Trophoblast cell (in vitro differentiated cells and primary cell): ENCODE measurements at regions not wholly inside any gene's neighbourhood (a gene's known extent, or its start where the extent isn't known, plus 50 kb on each side); places are given as distances from the start of the nearest gene placed in this dataset.

Source experiments
- DNase-seq, 2 donors: peaks; one replicate each; pipeline ENCODE4 v3.0.0-alpha.2; 2016
- H2AFZ ChIP-seq: 2 replicates; pipeline ENCODE4 v1.6.1; 2013; ENCODE audit warnings: low read length, moderate library complexity, mild to moderate bottlenecking; ENCODE audit not compliant: insufficient read depth, poor library complexity
- H2AK5ac ChIP-seq: 2 replicates; pipeline ENCODE4 v1.6.1; 2013; ENCODE audit warnings: mild to moderate bottlenecking, low read length
- H2BK120ac ChIP-seq: 2 replicates; pipeline ENCODE4 v1.6.1; 2013; ENCODE audit warnings: low read length, mild to moderate bottlenecking, moderate library complexity; ENCODE audit not compliant: insufficient read depth, poor library complexity
- H2BK12ac ChIP-seq: 2 replicates; pipeline ENCODE4 v1.6.1; 2013; ENCODE audit warnings: mild to moderate bottlenecking, low read length, moderate library complexity
- H2BK5ac ChIP-seq: 2 replicates; pipeline ENCODE4 v1.6.1; 2013; ENCODE audit warnings: low read length, low read depth, moderate library complexity, mild to moderate bottlenecking; ENCODE audit not compliant: poor library complexity
- H3K14ac ChIP-seq: 2 replicates; pipeline ENCODE4 v1.6.1; 2013; ENCODE audit warnings: mild to moderate bottlenecking, low read length
- H3K18ac ChIP-seq: 2 replicates; pipeline ENCODE4 v1.6.1; 2013; ENCODE audit warnings: mild to moderate bottlenecking, low read length
- H3K23ac ChIP-seq: 2 replicates; pipeline ENCODE4 v1.6.1; 2013; ENCODE audit warnings: low read length
- H3K27ac ChIP-seq: 2 replicates; pipeline ENCODE4 v1.5.1; 2013; ENCODE audit warnings: low read depth, mild to moderate bottlenecking, inconsistent platforms, low read length, moderate library complexity
- H3K27me3 ChIP-seq: 2 replicates; pipeline ENCODE4 v1.6.1; 2013; ENCODE audit warnings: inconsistent platforms, mild to moderate bottlenecking, low read length, moderate library complexity; ENCODE audit not compliant: insufficient read depth
- H3K36me3 ChIP-seq, 2 experiments: 1 replicate in 1 of 2; 2 replicates in 1 of 2; pipeline ENCODE4 v1.6.1; 2013; ENCODE audit warnings: low read length in 2 of 2, mild to moderate bottlenecking in 2 of 2, moderate library complexity in 1 of 2; ENCODE audit not compliant: insufficient read depth in 2 of 2, control insufficient read depth in 1 of 2
- H3K4ac ChIP-seq: 2 replicates; pipeline ENCODE4 v1.6.1; 2013; ENCODE audit warnings: low read depth, mild to moderate bottlenecking, low read length, moderate library complexity
- H3K4me1 ChIP-seq, 2 experiments: 1 replicate in 1 of 2; 2 replicates in 1 of 2; pipeline ENCODE4 v1.6.1; 2013; ENCODE audit warnings: low read length in 2 of 2, mild to moderate bottlenecking in 2 of 2, moderate library complexity in 1 of 2; ENCODE audit not compliant: insufficient read depth in 2 of 2, control insufficient read depth in 1 of 2
- H3K4me2 ChIP-seq: 2 replicates; pipeline ENCODE4 v1.6.1; 2013; ENCODE audit warnings: inconsistent platforms, mild to moderate bottlenecking, low read length, moderate library complexity
- H3K4me3 ChIP-seq: 2 replicates; pipeline ENCODE4 v1.5.1; 2013; ENCODE audit warnings: mild to moderate bottlenecking, low read depth, low read length, inconsistent platforms
- H3K79me1 ChIP-seq: one replicate; pipeline ENCODE4 v1.6.1; 2013; ENCODE audit warnings: low read length
- H3K79me2 ChIP-seq: 2 replicates; pipeline ENCODE4 v1.6.1; 2013; ENCODE audit warnings: low read length, mild to moderate bottlenecking; ENCODE audit not compliant: control insufficient read depth, insufficient read depth, poor library complexity
- H3K9ac ChIP-seq: 2 replicates; pipeline ENCODE4 v1.6.1; 2013; ENCODE audit warnings: mild to moderate bottlenecking, low read length
- H3K9me3 ChIP-seq: 2 replicates; pipeline ENCODE4 v1.6.1; 2013; ENCODE audit warnings: low read depth, mild to moderate bottlenecking, control low read depth, inconsistent platforms, low read length; ENCODE audit not compliant: insufficient read depth
- H4K12ac ChIP-seq: 2 replicates; pipeline ENCODE4 v1.6.1; 2013; ENCODE audit warnings: low read depth, mild to moderate bottlenecking, low read length, moderate library complexity
- H4K8ac ChIP-seq: 2 replicates; pipeline ENCODE4 v1.6.1; 2013; ENCODE audit warnings: low read depth, mild to moderate bottlenecking, low read length, moderate library complexity
- H4K91ac ChIP-seq: one replicate; pipeline ENCODE4 v1.6.1; 2013; ENCODE audit warnings: low read depth, mild to moderate bottlenecking, low read length, moderate library complexity
- WGBS: extraction: QIAGEN DNeasy Blood & Tissue Kit; methylation state at CpG from one replicate; pipeline ENCODE4 v1.1.7; 2013; ENCODE audit warnings: missing lambda C conversion rate; ENCODE audit not compliant: insufficient read length, insufficient coverage; ENCODE audit errors: extremely low coverage; 5-methylcytosine and 5-hydroxymethylcytosine counted together

DNA sequence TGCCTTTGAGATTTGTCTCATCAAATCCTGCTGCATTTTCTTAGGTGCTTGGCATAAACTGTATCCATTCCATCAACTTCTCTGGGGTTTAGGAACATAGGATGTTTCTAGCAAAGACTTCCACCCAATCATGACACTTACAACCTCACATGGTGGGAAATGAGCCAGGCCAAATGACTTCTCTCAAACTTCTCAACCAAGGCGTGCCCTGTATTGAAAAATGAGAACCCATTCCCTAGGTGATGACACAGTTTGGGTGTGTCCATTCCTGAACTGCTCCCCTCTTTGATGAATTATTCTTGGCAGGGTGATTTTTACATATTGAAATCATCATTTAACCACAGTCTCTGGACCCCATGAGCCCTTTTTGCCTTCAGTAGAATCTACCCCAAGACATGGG is 161.1 kb downstream of the EN1 start:
- no peak overlapping the region for H2AFZ ChIP-seq
- WGBS, result no CpG with 5 or more reads among the region's 1 CpG

DNA sequence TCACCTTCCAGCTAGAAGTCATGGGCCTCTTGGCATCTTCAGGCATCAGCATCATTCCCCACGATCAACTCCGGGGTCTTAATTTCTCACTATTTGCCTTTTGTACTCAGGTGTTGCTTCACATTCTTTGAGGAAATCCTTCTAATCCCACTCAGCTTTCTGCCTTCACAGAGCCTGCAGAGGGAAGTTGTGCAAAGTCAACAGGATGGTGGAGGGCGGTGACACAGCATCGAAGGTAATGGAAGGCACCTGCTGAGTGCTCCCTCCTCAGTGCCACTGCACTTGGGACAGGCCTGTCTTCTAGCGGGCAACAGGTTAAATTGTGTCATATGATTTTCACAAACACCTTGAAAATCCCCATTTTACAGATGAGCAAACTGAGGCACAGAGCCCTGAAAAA is 164.0 kb downstream of the EN1 start:
- WGBS, result no CpG with 5 or more reads among the region's 5 CpGs
- H3K4me2 ChIP-seq, result no peak overlapping the region
- H3K14ac ChIP-seq, result no peak overlapping the region
- H3K79me2 ChIP-seq, result no peaks in the 10 kb centered on the region
- H2AFZ ChIP-seq, result no peak overlapping the region
- H2BK120ac ChIP-seq, result no peak overlapping the region
- no peak overlapping the region for H3K4ac ChIP-seq
- no peak overlapping the region for H4K91ac ChIP-seq
- no peak for DNase-seq
- no peaks in the 10 kb centered on the region for H3K36me3 ChIP-seq
- H3K79me1 ChIP-seq, result peaks cover 10% of the 10 kb centered on the region
- H3K18ac ChIP-seq, result no peak overlapping the region
- no peak overlapping the region for H3K27ac ChIP-seq
- H4K12ac ChIP-seq, result no peak overlapping the region
- H3K4me1 ChIP-seq, result peaks cover 7 to 16% of the 10 kb centered on the region in 2 experiments
- no peaks in the 10 kb centered on the region for H3K9me3 ChIP-seq
- H4K8ac ChIP-seq, result no peak overlapping the region
- no peak overlapping the region for H2AK5ac ChIP-seq
- no peak overlapping the region for H3K4me3 ChIP-seq
- H3K23ac ChIP-seq, result no peak overlapping the region
- H3K9ac ChIP-seq, result no peak overlapping the region
- no peak overlapping the region for H2BK12ac ChIP-seq
- H2BK5ac ChIP-seq, result no peak overlapping the region
- H3K27me3 ChIP-seq, result no peaks in the 10 kb centered on the region

More for the DNA sequence above, 161.1 kb downstream of the EN1 start:
- Histone ChIP-seq H3K9ac (no peak overlapping the region), H2BK12ac (peak overlapping the region; percentile 43), H4K12ac (no peak overlapping the region), H3K79me1 (peaks cover 10% of the 10 kb centered on the region), H3K36me3 (no peaks in the 10 kb centered on the region), H2AK5ac (no peak overlapping the region), H3K79me2 (no peaks in the 10 kb centered on the region), H3K27ac (no peak overlapping the region), H2BK120ac (peak overlapping the region; percentile 42), H3K4me3 (no peak overlapping the region), H2BK5ac (no peak overlapping the region), H3K4me2 (no peak overlapping the region), H4K8ac (no peak overlapping the region), H3K18ac (no peak overlapping the region), H3K9me3 (no peaks in the 10 kb centered on the region), H3K23ac (no peak overlapping the region), H3K4me1 (peaks cover 7 to 10% of the 10 kb centered on the region in 2 experiments), H3K14ac (no peak overlapping the region), H3K4ac (no peak overlapping the region), H4K91ac (no peak overlapping the region), H3K27me3 (no peaks in the 10 kb centered on the region)
- DNase-seq, result no peak

DNA sequence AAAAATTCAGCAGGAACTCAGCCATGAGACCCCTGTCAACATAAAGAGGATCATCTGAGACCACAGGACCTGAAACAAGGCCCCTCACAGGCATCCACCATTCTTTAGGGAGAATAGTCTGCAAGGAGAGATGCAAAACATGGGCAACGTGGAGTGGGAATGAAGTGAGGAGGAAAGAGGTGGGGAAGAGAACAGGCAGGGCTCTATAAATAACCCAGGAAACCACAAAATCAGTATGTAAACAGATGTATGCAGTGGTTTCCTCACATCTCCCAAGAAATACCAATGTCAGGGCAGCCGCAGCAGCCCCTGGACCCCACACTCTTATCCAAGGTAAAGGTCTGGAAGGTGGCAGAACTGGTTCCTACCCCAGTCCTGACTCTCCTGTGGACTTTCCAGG is 168.5 kb downstream of the EN1 start:
- Histone ChIP-seq H3K27me3 (no peaks in the 10 kb centered on the region), H3K79me2 (no peaks in the 10 kb centered on the region), H3K14ac (no peak overlapping the region), H3K23ac (no peak overlapping the region), H4K91ac (no peak overlapping the region), H2AK5ac (no peak overlapping the region), H2BK12ac (no peak overlapping the region), H2AFZ (no peak overlapping the region), H3K27ac (no peak overlapping the region), H3K9me3 (no peaks in the 10 kb centered on the region), H3K9ac (no peak overlapping the region), H3K4ac (no peak overlapping the region), H4K8ac (no peak overlapping the region), H4K12ac (no peak overlapping the region), H3K4me1 (peaks cover 0 to 6% of the 10 kb centered on the region in 2 experiments), H3K18ac (no peak overlapping the region), H3K4me2 (no peak overlapping the region), H2BK120ac (no peak overlapping the region), H3K36me3 (no peaks in the 10 kb centered on the region), H3K4me3 (no peak overlapping the region), H2BK5ac (no peak overlapping the region), H3K79me1 (no peaks in the 10 kb centered on the region)
- WGBS, result no CpG with 5 or more reads among the region's 2 CpGs
- DNase-seq, result no peak

DNA sequence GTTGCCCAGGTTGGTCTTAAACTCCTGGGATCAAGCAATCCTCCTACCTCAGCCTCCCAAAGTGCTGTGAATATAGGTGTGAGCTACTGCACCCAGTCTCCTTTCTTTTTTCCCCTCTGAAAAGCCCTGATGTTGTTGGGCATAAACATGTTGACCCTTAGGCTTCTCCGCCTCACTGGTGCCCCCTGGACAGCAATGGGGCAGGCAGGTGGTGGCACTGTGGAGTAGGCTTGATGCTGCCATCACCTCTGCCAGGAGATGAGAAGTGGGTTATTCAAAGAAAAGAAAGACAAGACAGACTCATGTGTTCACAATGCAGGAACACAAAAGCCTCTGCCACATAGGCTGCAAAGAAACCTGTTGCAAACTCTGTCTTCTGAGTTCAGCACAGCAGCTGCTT is 169.9 kb downstream of the EN1 start:
- DNase-seq, result no peak
- Histone ChIP-seq H2BK5ac (no peak overlapping the region), H3K4me1 (peaks cover 0 to 6% of the 10 kb centered on the region in 2 experiments), H3K36me3 (no peaks in the 10 kb centered on the region), H3K4me3 (no peak overlapping the region), H3K14ac (no peak overlapping the region), H4K12ac (no peak overlapping the region), H3K9ac (no peak overlapping the region), H3K4me2 (no peak overlapping the region), H2AFZ (no peak overlapping the region), H3K4ac (no peak overlapping the region), H3K27me3 (no peaks in the 10 kb centered on the region), H3K23ac (no peak overlapping the region), H4K91ac (no peak overlapping the region), H3K79me1 (no peaks in the 10 kb centered on the region), H3K9me3 (no peaks in the 10 kb centered on the region), H3K27ac (no peak overlapping the region), H2BK12ac (no peak overlapping the region), H3K79me2 (no peaks in the 10 kb centered on the region), H3K18ac (no peak overlapping the region), H2BK120ac (no peak overlapping the region), H2AK5ac (no peak overlapping the region), H4K8ac (no peak overlapping the region)
- no CpG with 5 or more reads among the region's 1 CpG for WGBS
